ENCODE measurements at regions not wholly inside any gene's neighbourhood (a gene's known extent, or its start where the extent isn't known, plus 50 kb on each side); places are given as distances from the start of the nearest gene placed in this dataset.

DNA sequence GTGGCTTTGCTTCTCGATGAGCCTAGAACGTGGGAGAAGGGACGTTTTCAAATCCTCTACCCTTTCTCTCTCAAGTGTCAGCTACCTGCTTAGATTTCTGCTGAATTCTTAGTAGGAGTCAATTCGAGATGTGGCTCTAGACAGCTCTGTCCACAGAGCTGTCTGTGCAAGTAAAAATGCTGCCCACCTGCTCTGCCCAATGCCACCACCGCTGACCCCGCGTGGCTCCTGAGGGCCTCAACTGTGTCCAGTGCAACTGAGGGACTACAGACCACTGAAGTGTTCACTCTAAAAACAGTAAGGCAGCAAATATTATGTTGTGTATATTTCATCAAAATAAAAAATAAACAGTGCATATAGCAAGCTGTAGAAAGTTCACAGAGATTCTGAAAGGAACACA, 266.3 kb downstream of the ZNF516 start:
- in situ Hi-C loops (cut with HindIII; ENCODE audit: low sequenced_read_pairs), result no loop called here
- H3K4me3 ChIP-seq (ENCODE audit: low read depth, low read length), result no peak overlapping the region
- TF ChIP-seq, protein P1, sequence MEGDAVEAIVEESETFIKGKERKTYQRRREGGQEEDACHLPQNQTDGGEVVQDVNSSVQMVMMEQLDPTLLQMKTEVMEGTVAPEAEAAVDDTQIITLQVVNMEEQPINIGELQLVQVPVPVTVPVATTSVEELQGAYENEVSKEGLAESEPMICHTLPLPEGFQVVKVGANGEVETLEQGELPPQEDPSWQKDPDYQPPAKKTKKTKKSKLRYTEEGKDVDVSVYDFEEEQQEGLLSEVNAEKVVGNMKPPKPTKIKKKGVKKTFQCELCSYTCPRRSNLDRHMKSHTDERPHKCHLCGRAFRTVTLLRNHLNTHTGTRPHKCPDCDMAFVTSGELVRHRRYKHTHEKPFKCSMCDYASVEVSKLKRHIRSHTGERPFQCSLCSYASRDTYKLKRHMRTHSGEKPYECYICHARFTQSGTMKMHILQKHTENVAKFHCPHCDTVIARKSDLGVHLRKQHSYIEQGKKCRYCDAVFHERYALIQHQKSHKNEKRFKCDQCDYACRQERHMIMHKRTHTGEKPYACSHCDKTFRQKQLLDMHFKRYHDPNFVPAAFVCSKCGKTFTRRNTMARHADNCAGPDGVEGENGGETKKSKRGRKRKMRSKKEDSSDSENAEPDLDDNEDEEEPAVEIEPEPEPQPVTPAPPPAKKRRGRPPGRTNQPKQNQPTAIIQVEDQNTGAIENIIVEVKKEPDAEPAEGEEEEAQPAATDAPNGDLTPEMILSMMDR (IDR thresholded peaks at IDR 0.05; ENCODE audit: low read depth, low read length), result no peak
- no peak for DNase-seq (ENCODE audit: low read depth, low spot score)

DNA sequence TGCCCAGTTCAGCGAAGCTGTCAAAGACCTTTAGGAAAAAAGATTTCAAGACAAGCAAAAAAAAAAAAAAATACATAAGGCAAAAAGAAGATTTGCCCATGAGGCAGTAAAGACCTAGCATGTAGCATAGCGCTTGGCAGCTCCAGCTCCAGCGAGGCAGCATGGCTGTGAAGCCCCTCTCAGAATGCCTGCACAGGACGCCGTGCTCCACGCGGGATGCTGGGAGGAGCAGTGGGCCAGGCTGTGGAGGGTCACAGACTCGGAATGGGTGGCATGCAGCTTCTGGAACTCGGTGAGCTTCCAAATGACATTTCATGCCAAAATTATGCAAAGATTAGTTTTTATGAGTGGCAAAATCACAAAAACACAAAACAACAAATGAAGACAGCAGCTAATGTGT, 267.3 kb downstream of the ZNF516 start:
- H3K4me3 ChIP-seq (ENCODE audit: low read depth, low read length), result no peak overlapping the region
- TF ChIP-seq, protein P1 (IDR thresholded peaks at IDR 0.05; ENCODE audit: low read depth, low read length), result no peak
- in situ Hi-C loops (cut with HindIII; ENCODE audit: low sequenced_read_pairs), result no loop called here
- no peak for DNase-seq (ENCODE audit: low read depth, low spot score)

DNA sequence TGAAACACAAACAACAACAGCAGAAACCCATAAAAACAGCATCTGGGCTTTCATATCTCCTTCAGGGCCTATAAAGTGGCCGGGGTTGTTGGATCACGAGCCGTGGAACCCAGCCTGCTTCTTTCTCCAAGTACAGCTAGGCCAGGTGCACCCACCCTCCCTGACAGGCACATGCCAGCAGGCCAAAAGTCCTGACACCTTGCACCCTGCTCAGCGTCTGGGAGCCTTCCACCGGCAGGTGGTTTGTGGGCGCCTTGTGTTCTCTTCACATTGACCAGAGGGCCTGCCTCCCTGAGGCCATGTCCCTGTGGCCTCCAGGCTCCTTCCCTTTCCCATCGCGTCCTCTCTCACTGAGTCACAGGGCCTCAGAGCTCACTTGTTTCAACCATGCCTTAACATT, 271.6 kb downstream of the ZNF516 start:
- no peak overlapping the region for H3K4me3 ChIP-seq (ENCODE audit: low read depth, low read length)
- in situ Hi-C loops (cut with HindIII; ENCODE audit: low sequenced_read_pairs), result no loop called here
- DNase-seq (ENCODE audit: low read depth, low spot score), result no peak
- TF ChIP-seq, protein P1 (IDR thresholded peaks at IDR 0.05; ENCODE audit: low read depth, low read length), result no peak

DNA sequence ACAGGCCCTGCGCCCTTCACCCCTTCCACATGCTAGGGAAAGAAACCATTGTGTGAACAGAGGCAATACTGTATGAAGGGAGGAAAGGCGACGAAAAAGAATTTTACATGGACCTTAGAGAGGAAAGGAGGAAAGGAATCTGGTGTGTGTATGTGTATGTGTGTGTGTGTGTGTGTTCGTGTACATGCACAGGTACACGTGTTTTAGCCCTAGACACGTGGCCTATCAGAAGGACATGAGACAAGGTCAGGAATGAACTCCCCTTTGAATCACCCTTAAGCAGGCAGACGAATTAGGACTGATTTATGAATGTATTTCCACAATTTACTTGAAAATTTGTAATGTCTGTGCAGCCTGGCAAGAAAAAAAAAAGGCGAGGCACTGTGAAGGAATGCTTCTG, 276.0 kb downstream of the ZNF516 start:
- no peak for DNase-seq (ENCODE audit: low read depth, low spot score)
- TF ChIP-seq, protein P1 (IDR thresholded peaks at IDR 0.05; ENCODE audit: low read depth, low read length), result no peak
- in situ Hi-C loops (cut with HindIII; ENCODE audit: low sequenced_read_pairs), result no loop called here
- no peak overlapping the region for H3K4me3 ChIP-seq (ENCODE audit: low read depth, low read length)

DNA sequence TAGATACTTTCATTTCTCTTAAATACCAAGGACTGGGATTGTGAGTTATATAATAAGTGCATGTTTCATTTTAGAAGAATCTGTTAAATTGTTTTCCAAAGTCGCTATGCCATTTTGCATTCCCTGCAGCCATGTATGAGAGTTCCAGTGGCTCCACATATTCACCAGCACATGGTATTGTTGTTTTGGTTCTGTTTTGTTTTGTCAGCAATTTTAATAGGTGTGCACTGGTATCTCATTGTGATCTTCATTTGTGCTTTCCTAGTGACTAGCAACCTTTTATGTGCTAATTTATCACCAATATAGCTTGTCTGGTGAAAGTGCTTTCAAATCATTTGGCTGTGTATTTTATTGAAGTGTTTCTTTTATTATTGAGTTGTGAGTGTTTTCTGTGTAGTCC, 278.9 kb downstream of the ZNF516 start:
- DNase-seq (ENCODE audit: low read depth, low spot score), result no peak
- in situ Hi-C loops (cut with HindIII; ENCODE audit: low sequenced_read_pairs), result no loop called here
- TF ChIP-seq, protein P1 (IDR thresholded peaks at IDR 0.05; ENCODE audit: low read depth, low read length), result no peak
- no peak overlapping the region for H3K4me3 ChIP-seq (ENCODE audit: low read depth, low read length)

DNA sequence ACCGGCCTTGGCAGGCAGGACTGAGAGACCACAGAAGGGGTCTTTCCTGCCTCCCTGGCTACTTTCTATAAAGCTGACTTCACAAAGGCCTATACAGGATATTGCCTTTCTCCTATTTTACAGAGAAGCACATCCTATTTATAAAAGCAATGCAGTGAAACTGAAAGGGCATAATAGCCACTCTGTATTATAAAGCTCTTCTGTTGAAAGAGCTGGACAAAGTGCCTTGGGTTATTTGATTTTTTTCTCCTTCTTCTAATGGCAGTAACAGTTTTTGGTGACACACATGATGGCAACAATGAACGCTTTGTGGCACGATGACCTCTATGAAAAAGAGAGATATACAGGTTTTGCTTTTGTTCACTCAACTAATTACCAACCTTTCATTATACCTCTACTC, 281.1 kb downstream of the ZNF516 start:
- TF ChIP-seq, protein P1 (IDR thresholded peaks at IDR 0.05; ENCODE audit: low read depth, low read length), result no peak
- H3K4me3 ChIP-seq (ENCODE audit: low read depth, low read length), result no peak overlapping the region
- DNase-seq (ENCODE audit: low read depth, low spot score), result no peak
- in situ Hi-C loops (cut with HindIII; ENCODE audit: low sequenced_read_pairs), result no loop called here

DNA sequence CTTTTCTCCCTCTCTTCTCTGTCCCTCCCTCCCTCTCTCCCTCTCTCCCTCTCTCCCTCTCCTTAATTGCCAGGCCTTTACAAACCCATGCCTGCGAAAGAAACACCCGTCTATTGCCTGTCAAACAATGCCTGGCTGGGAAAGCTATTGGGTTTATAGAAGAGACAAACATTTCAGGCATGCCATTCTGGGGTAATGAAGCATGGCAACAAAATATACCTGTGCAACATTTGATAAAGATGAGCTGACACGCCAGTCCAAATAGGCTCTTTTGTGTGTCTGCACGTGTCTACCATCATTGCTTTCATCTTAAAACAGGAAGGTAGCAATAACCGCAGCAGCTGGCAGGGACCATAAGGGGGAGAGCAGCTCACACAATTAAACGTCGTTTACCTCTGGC, 282.1 kb downstream of the ZNF516 start:
- TF ChIP-seq, protein P1 (IDR thresholded peaks at IDR 0.05; ENCODE audit: low read depth, low read length), result no peak
- in situ Hi-C loops (cut with HindIII; ENCODE audit: low sequenced_read_pairs), result no loop called here
- H3K4me3 ChIP-seq (ENCODE audit: low read depth, low read length), result no peak overlapping the region
- no peak for DNase-seq (ENCODE audit: low read depth, low spot score)
